HCT116 (cell line): ENCODE measurements at regions not wholly inside any gene's neighbourhood (a gene's known extent, or its start where the extent isn't known, plus 50 kb on each side); places are given as distances from the start of the nearest gene placed in this dataset.

Source experiments
- ATAC-seq: fragments of 200-7000 bp; cut with Tn5 transposase; 2 replicates; pipeline ENCODE4 v1.9.1; 2020; ENCODE audit warnings: mild to moderate bottlenecking, moderate library complexity
- BruUV-seq: library from RNA; stranded (reverse); fragments of 400-500 nt; replicated peaks from 2 replicates; lab custom pipeline; 2021; lab: Mats Ljungman, UMichigan
- CTCF ChIA-PET: fragments of 300-600 bp; sonication (Branson Sonifier 250); formaldehyde crosslinking; loops from one replicate; lab custom pipeline; 2021; ENCODE audit warnings: antibody characterized with exemption; lab: Charles Lee
- POLR2A ChIA-PET: fragments of 300-600, 350-600 bp; sonication (Branson Sonifier 250); formaldehyde crosslinking; loops from one replicate; lab custom pipeline; 2021; ENCODE audit warnings: antibody characterized with exemption; lab: Charles Lee
- RAD21 ChIA-PET, 2 experiments: fragments of 300-600 bp; sonication (Branson Sonifier 250); formaldehyde crosslinking; loops; one replicate each; lab custom pipeline; 2023; ENCODE audit warnings: low total read pairs in 2 of 2; ENCODE audit not compliant: uncharacterized antibody in 2 of 2, unreplicated experiment in 2 of 2, low non-redundant PET in 1 of 2; lab: Charles Lee
- DNase-seq: peaks from one replicate; pipeline ENCODE4 v3.0.0-alpha.2; 2010; ENCODE audit warnings: low read depth, low spot score
- H2AFZ ChIP-seq: fragments of 200-600 bp; shearing (Covaris generic), sonication (generic); 2 replicates; pipeline ENCODE4 v1.6.1; 2017; ENCODE audit warnings: low read depth, mixed run types, mixed read lengths, antibody characterized with exemption, low read length; ENCODE audit not compliant: poor library complexity, severe bottlenecking
- H3K27ac ChIP-seq: 2 replicates; pipeline ENCODE4 v1.5.1; 2012; ENCODE audit warnings: low read depth, low read length
- H3K27me3 ChIP-seq: fragments of 200-600 bp; sonication (generic); 2 replicates; pipeline ENCODE4 v1.6.1; 2016; ENCODE audit warnings: mixed run types, low read length, mixed read lengths; ENCODE audit not compliant: insufficient read depth
- H3K36me3 ChIP-seq, 2 experiments: fragments of 200-500 bp in 1 of 2; fragments of 200-600 bp in 1 of 2; sonication (Bioruptor generic) in 1 of 2; sonication (generic) in 1 of 2; 2 replicates each; pipeline versions ENCODE4 v1.5.1 to v1.6.1; 2014 to 2016; ENCODE audit warnings: low read length in 2 of 2, inconsistent platforms in 1 of 2, mixed read lengths in 1 of 2, mixed run types in 1 of 2; ENCODE audit not compliant: insufficient read depth in 2 of 2, control insufficient read depth in 1 of 2
- H3K4me1 ChIP-seq, 2 experiments: fragments of 200-600 bp in 1 of 2; sonication (generic) in 1 of 2; 2 replicates each; pipeline versions ENCODE4 v1.5.1 to v1.6.1; 2012 to 2017; ENCODE audit warnings: low read length in 2 of 2, inconsistent platforms in 1 of 2, mild to moderate bottlenecking in 1 of 2, mixed read lengths in 1 of 2, mixed run types in 1 of 2, moderate library complexity in 1 of 2; ENCODE audit not compliant: insufficient read depth in 2 of 2, control insufficient read depth in 1 of 2
- H3K4me2 ChIP-seq: fragments of 200-600 bp; sonication (generic); 2 replicates; pipeline ENCODE4 v1.6.1; 2017; ENCODE audit warnings: mixed run types, low read length, mixed read lengths
- H3K4me3 ChIP-seq, 2 experiments: fragments of 200-600 bp in 1 of 2; sonication (generic) in 1 of 2; replicated peaks in 1 of 2; 2 replicates each; pipeline ENCODE4 v1.5.1; 2011 to 2016; ENCODE audit warnings: low read length in 2 of 2, control low read depth in 1 of 2, low read depth in 1 of 2, mild to moderate bottlenecking in 1 of 2, mixed read lengths in 1 of 2, mixed run types in 1 of 2
- H3K79me2 ChIP-seq: fragments of 200-600 bp; sonication (generic); 2 replicates; pipeline ENCODE4 v1.6.1; 2017; ENCODE audit warnings: mild to moderate bottlenecking, mixed run types, low read length, moderate library complexity, mixed read lengths; ENCODE audit not compliant: insufficient read depth
- H3K9ac ChIP-seq: fragments of 200-600 bp; sonication (generic); 2 replicates; pipeline ENCODE4 v1.6.1; 2016; ENCODE audit warnings: low read length, mixed read lengths
- H3K9me2 ChIP-seq: fragments of 200-600 bp; sonication (generic), shearing (Covaris generic); 2 replicates; pipeline ENCODE4 v1.6.1; 2017; ENCODE audit warnings: mixed run types, mild to moderate bottlenecking, moderate library complexity; ENCODE audit not compliant: insufficient read depth
- H3K9me3 ChIP-seq, 2 experiments: fragments of 200-500 bp in 1 of 2; fragments of 200-600 bp in 1 of 2; sonication (Bioruptor generic) in 1 of 2; sonication (generic) in 1 of 2; 2 replicates each; pipeline ENCODE4 v1.6.1; 2014 to 2017; ENCODE audit warnings: low read length in 2 of 2, mixed read lengths in 2 of 2, inconsistent platforms in 1 of 2, low read depth in 1 of 2, mild to moderate bottlenecking in 1 of 2, mixed run types in 1 of 2, moderate library complexity in 1 of 2; ENCODE audit not compliant: control insufficient read depth in 1 of 2, insufficient read depth in 1 of 2
- H4K20me1 ChIP-seq: fragments of 200-600 bp; sonication (generic), shearing (Covaris generic); 2 replicates; pipeline ENCODE4 v1.6.1; 2017; ENCODE audit warnings: mixed run types, mild to moderate bottlenecking, moderate library complexity; ENCODE audit not compliant: insufficient read depth
- ATF3 ChIP-seq: IDR thresholded peaks from 2 replicates; pipeline ENCODE4 v1.6.1; 2012
- CEBPB ChIP-seq: IDR thresholded peaks from 2 replicates; pipeline ENCODE4 v1.6.1; 2012; ENCODE audit warnings: low read depth
- CTCF ChIP-seq, 3 experiments: fragments of 200-600 bp in 1 of 3; sonication (generic) in 1 of 3; IDR thresholded peaks in 2 of 3; conservative IDR thresholded peaks in 1 of 3; 2 replicates each; pipeline ENCODE4 v1.5.1; 2012 to 2017; ENCODE audit warnings: low read depth in 2 of 3, low read length in 2 of 3, antibody characterized with exemption in 1 of 3, borderline replicate concordance in 1 of 3, control low read depth in 1 of 3, mild to moderate bottlenecking in 1 of 3, mixed read lengths in 1 of 3, mixed run types in 1 of 3, moderate library complexity in 1 of 3; ENCODE audit not compliant: insufficient read depth in 1 of 3
- EGR1 ChIP-seq: IDR thresholded peaks from 2 replicates; pipeline ENCODE4 v1.6.1; 2012; ENCODE audit warnings: low read depth
- ELF1 ChIP-seq: IDR thresholded peaks from 2 replicates; pipeline ENCODE4 v1.6.1; 2012; ENCODE audit warnings: low read depth, borderline replicate concordance
- EZH2 ChIP-seq: fragments of 200-600 bp; sonication (generic); IDR thresholded peaks from 2 replicates; pipeline ENCODE4 v1.6.1; 2017; ENCODE audit warnings: antibody characterized with exemption, mixed run types
- FOSL1 ChIP-seq: IDR thresholded peaks from 2 replicates; pipeline ENCODE4 v1.6.1; 2012; ENCODE audit warnings: low read depth
- JUND ChIP-seq: IDR thresholded peaks from 2 replicates; pipeline ENCODE4 v1.6.1; 2012
- MAX ChIP-seq: IDR thresholded peaks from 2 replicates; pipeline ENCODE4 v1.6.1; 2012
- POLR2A ChIP-seq: IDR thresholded peaks from 2 replicates; pipeline ENCODE4 v1.7.0; 2011; ENCODE audit warnings: borderline replicate concordance; ENCODE audit not compliant: insufficient read depth, insufficient read length; ENCODE audit errors: extremely low read depth
- POLR2AphosphoS5 ChIP-seq: IDR thresholded peaks from 2 replicates; pipeline ENCODE4 v1.6.1; 2011; ENCODE audit warnings: mild to moderate bottlenecking, low read depth, low read length, moderate library complexity
- RAD21 ChIP-seq: IDR thresholded peaks from 2 replicates; pipeline ENCODE4 v1.6.1; 2012; ENCODE audit warnings: low read depth, mild to moderate bottlenecking
- REST ChIP-seq: IDR thresholded peaks from 2 replicates; pipeline ENCODE4 v1.6.1; 2012; ENCODE audit warnings: low read depth
- SIN3A ChIP-seq: IDR thresholded peaks from 2 replicates; pipeline ENCODE4 v1.6.1; 2012; ENCODE audit warnings: low read depth
- SRF ChIP-seq: IDR thresholded peaks from 2 replicates; pipeline ENCODE4 v1.6.1; 2012; ENCODE audit warnings: low read depth
- TCF7L2 ChIP-seq: IDR thresholded peaks from 2 replicates; pipeline ENCODE4 v1.7.0; 2011; ENCODE audit warnings: borderline replicate concordance, inconsistent platforms; ENCODE audit not compliant: insufficient read depth, insufficient read length; ENCODE audit errors: extremely low read depth
- YY1 ChIP-seq: IDR thresholded peaks from 2 replicates; pipeline ENCODE4 v1.6.1; 2011; ENCODE audit warnings: low read length, low read depth, moderate library complexity, mild to moderate bottlenecking; ENCODE audit not compliant: insufficient replicate concordance; ENCODE audit errors: extremely low read depth
- ZBTB33 ChIP-seq: IDR thresholded peaks from 2 replicates; pipeline ENCODE4 v1.6.1; 2011; ENCODE audit warnings: mild to moderate bottlenecking, low read length, moderate library complexity; ENCODE audit not compliant: insufficient replicate concordance; ENCODE audit errors: extremely low read depth
- ZFX ChIP-seq: fragments of 450-650 bp; IDR thresholded peaks from 2 replicates; pipeline ENCODE4 v1.6.1; 2017
- ZNF274 ChIP-seq: fragments of 200-500 bp; sonication (Bioruptor generic); IDR thresholded peaks from 2 replicates; pipeline ENCODE4 v1.6.1; 2014; ENCODE audit warnings: mild to moderate bottlenecking, low read depth, low read length, inconsistent platforms
- intact Hi-C: fragments of 100-400 bp; cut with micrococcal nuclease; formaldehyde crosslinking; loops from 2 replicates; pipeline ENCODE4 v1.10.0; 2022

- no peak for DNase-seq
- H3K79me2 ChIP-seq, result no peaks in the 10 kb centered on the region
- no peak overlapping the region for H3K4me2 ChIP-seq
- TF ChIP-seq YY1 (no peak), EGR1 (no peak), POLR2A (no peak), EZH2 (no peak), SRF (no peak), REST (no peak), POLR2AphosphoS5 (no peak), FOSL1 (no peak), CEBPB (no peak), JUND (no peak), ZFX (no peak), ATF3 (no peak), SIN3A (no peak), RAD21 (no peak), CTCF (IDR thresholded peaks at IDR 0.05 in 2 of 3, conservative IDR thresholded peaks at IDR 0.05 in 1 of 3; ENCODE audit: borderline replicate concordance in 1 of 3, insufficient read depth in 1 of 3, low read depth in 2 of 3, low read length in 2 of 3) (no peak), ZNF274 (no peak), ELF1 (no peak), ZBTB33 (no peak), TCF7L2 (no peak), MAX (no peak)
- TF ChIP-seq, all 23 proteins: peak for 0
- H3K4me3 ChIP-seq, result no peak overlapping the region
- CTCF ChIA-PET, result no interaction called here
- BruUV-seq, result no TSS peak
- RAD21 ChIA-PET, result no interaction called here
- no peaks in the 10 kb centered on the region for H4K20me1 ChIP-seq
- intact Hi-C loops, result no loop called here
- POLR2A ChIA-PET, result no interaction called here
- no peak overlapping the region for H3K9ac ChIP-seq
- H3K27me3 ChIP-seq, result no peaks in the 10 kb centered on the region
- no peaks in the 10 kb centered on the region for H3K4me1 ChIP-seq
- peaks cover 6 to 39% of the 10 kb centered on the region in 2 experiments; a peak in 2 of 4 replicates for H3K9me3 ChIP-seq
- H3K27ac ChIP-seq, result no peak overlapping the region
- no peaks in the 10 kb centered on the region for H3K9me2 ChIP-seq
- no peaks in the 10 kb centered on the region for H3K36me3 ChIP-seq
- H2AFZ ChIP-seq, result no peak overlapping the region
- ATAC-seq, result no peak
These were observed 800.0 kb upstream of the PIK3C3 start for GRCh38 chr18:41155025-41155424.
